ENCODE measurements at regions not wholly inside any gene's neighbourhood (a gene's known extent, or its start where the extent isn't known, plus 50 kb on each side); places are given as distances from the start of the nearest gene placed in this dataset.

- peak; percentile 89 for DNase-seq
- Histone ChIP-seq H3K27ac (ENCODE audit: low read depth, low read length) (no peak overlapping the region), H3K4me3 (ENCODE audit: low read length) (no peak overlapping the region), H3K27me3 (ENCODE audit: control insufficient read depth, insufficient read depth, low read length, poor library complexity, severe bottlenecking) (peaks cover 5% of the 10 kb centered on the region), H3K4me1 (ENCODE audit: control insufficient read depth, insufficient read depth, low read length) (peaks cover 4% of the 10 kb centered on the region), H3K9ac (ENCODE audit: extremely low read depth, low read length, poor library complexity, severe bottlenecking) (no peak overlapping the region), H3K9me3 (ENCODE audit: control insufficient read depth, low read length) (no peaks in the 10 kb centered on the region), H3K36me3 (ENCODE audit: control insufficient read depth, insufficient read depth, low read length) (no peaks in the 10 kb centered on the region)
- Mint-ChIP-seq H3K27me3 (ENCODE audit: insufficient read depth) (peaks cover 12% of the 10 kb centered on the region), H3K4me1 (peaks cover 15% of the 10 kb centered on the region), H3K27ac (no peak overlapping the region), H3K9me3 (peaks cover 4% of the 10 kb centered on the region), H3K36me3 (ENCODE audit: low read depth) (no peaks in the 10 kb centered on the region), H3K4me3 (no peak overlapping the region)
- WGBS, 2 experiments (ENCODE audit: insufficient coverage in 1 of 2, insufficient read length in 1 of 2) = 0 to 53% methylated on average over 1 to 6 of the region's 6 CpGs
- peak; percentile 76 for TF ChIP-seq CTCF (conservative IDR thresholded peaks at IDR 0.05)
Measured at GRCh38 chr20:57022306-57022705, 244.1 kb downstream of the BMP7 start.

- no peak overlapping the region for H3K4me3 Mint-ChIP-seq
- peaks cover 7% of the 10 kb centered on the region for H3K4me1 ChIP-seq (ENCODE audit: control insufficient read depth, insufficient read depth, low read length)
- DNase-seq = no peak
- peaks cover 18% of the 10 kb centered on the region for H3K4me1 Mint-ChIP-seq
- H3K36me3 ChIP-seq (ENCODE audit: control insufficient read depth, insufficient read depth, low read length) = no peaks in the 10 kb centered on the region
- no peaks in the 10 kb centered on the region for H3K9me3 ChIP-seq (ENCODE audit: control insufficient read depth, low read length)
- peaks cover 8% of the 10 kb centered on the region for H3K27me3 Mint-ChIP-seq (ENCODE audit: insufficient read depth)
- H3K36me3 Mint-ChIP-seq (ENCODE audit: low read depth) = no peaks in the 10 kb centered on the region
- 100% methylated on average over 2 of the region's 2 CpGs; no CpG with 5 or more reads in 1 of the 2 experiments for WGBS, 2 experiments (ENCODE audit: insufficient coverage in 1 of 2, insufficient read length in 1 of 2)
- peaks cover 5% of the 10 kb centered on the region for H3K27me3 ChIP-seq (ENCODE audit: control insufficient read depth, insufficient read depth, low read length, poor library complexity, severe bottlenecking)
- H3K9ac ChIP-seq (ENCODE audit: extremely low read depth, low read length, poor library complexity, severe bottlenecking) = no peak overlapping the region
- no peak overlapping the region for H3K4me3 ChIP-seq (ENCODE audit: low read length)
- TF ChIP-seq CTCF (conservative IDR thresholded peaks at IDR 0.05) = no peak
- H3K27ac ChIP-seq (ENCODE audit: low read depth, low read length) = no peak overlapping the region
- H3K9me3 Mint-ChIP-seq = peaks cover 4% of the 10 kb centered on the region
- H3K27ac Mint-ChIP-seq = no peak overlapping the region
Measured at GRCh38 chr20:57023007-57023406, 243.4 kb downstream of the BMP7 start.

GRCh38 chr20:57023997-57024396 lies 242.4 kb downstream of the BMP7 start:
- peaks cover 7% of the 10 kb centered on the region for H3K4me1 ChIP-seq (ENCODE audit: control insufficient read depth, insufficient read depth, low read length)
- no peaks in the 10 kb centered on the region for H3K9me3 ChIP-seq (ENCODE audit: control insufficient read depth, low read length)
- 97 to 98% methylated on average over 9 of the region's 9 CpGs for WGBS, 2 experiments (ENCODE audit: insufficient coverage in 1 of 2, insufficient read length in 1 of 2)
- Mint-ChIP-seq H3K4me3 (no peak overlapping the region), H3K4me1 (peaks cover 20% of the 10 kb centered on the region), H3K36me3 (ENCODE audit: low read depth) (no peaks in the 10 kb centered on the region), H3K27me3 (ENCODE audit: insufficient read depth) (peaks cover 8% of the 10 kb centered on the region), H3K27ac (no peak overlapping the region), H3K9me3 (peaks cover 4% of the 10 kb centered on the region)
- no peak overlapping the region for H3K4me3 ChIP-seq (ENCODE audit: low read length)
- no peak overlapping the region for H3K9ac ChIP-seq (ENCODE audit: extremely low read depth, low read length, poor library complexity, severe bottlenecking)
- H3K36me3 ChIP-seq (ENCODE audit: control insufficient read depth, insufficient read depth, low read length) = no peaks in the 10 kb centered on the region
- no peak for TF ChIP-seq CTCF (conservative IDR thresholded peaks at IDR 0.05)
- no peak overlapping the region for H3K27ac ChIP-seq (ENCODE audit: low read depth, low read length)
- DNase-seq = no peak
- H3K27me3 ChIP-seq (ENCODE audit: control insufficient read depth, insufficient read depth, low read length, poor library complexity, severe bottlenecking) = peaks cover 5% of the 10 kb centered on the region

Measured in endodermal cell (in vitro differentiated cells).